Natural killer cell (primary cell): ENCODE measurements at regions not wholly inside any gene's neighbourhood (a gene's known extent, or its start where the extent isn't known, plus 50 kb on each side); places are given as distances from the start of the nearest gene placed in this dataset.

Source experiments
- ATAC-seq, 3 donors: fragments of 150-1000 bp in 2 of 3; fragments of 200-7000 bp in 1 of 3; cut with Tn5 transposase; 1 replicate in 1 of 3; 2 replicates in 2 of 3; pipeline ENCODE4 v1.10.0; 2021; ENCODE audit warnings: mild to moderate bottlenecking in 2 of 3, moderate library complexity in 2 of 3
- DNase-seq, 2 donors: peaks; one replicate each; pipeline versions ENCODE4 v3.0.0 to v3.0.0-alpha.2; 2013 to 2021; ENCODE audit warnings: mixed read lengths in 1 of 2
- H3K27ac ChIP-seq: one replicate; pipeline ENCODE4 v1.5.1; 2013; ENCODE audit warnings: mild to moderate bottlenecking, low read length
- H3K27me3 ChIP-seq: one replicate; pipeline ENCODE4 v1.6.1; 2013; ENCODE audit warnings: low read length; ENCODE audit not compliant: control insufficient read depth, insufficient read depth
- H3K36me3 ChIP-seq: one replicate; pipeline ENCODE4 v1.6.1; 2013; ENCODE audit warnings: low read length; ENCODE audit not compliant: control insufficient read depth, insufficient read depth
- H3K4me1 ChIP-seq: one replicate; pipeline ENCODE4 v1.6.1; 2013; ENCODE audit warnings: low read length; ENCODE audit not compliant: control insufficient read depth, insufficient read depth
- H3K4me3 ChIP-seq: one replicate; pipeline ENCODE4 v1.5.1; 2013; ENCODE audit warnings: low read length
- H3K9me3 ChIP-seq: one replicate; pipeline ENCODE4 v1.6.1; 2013; ENCODE audit warnings: low read length; ENCODE audit not compliant: control insufficient read depth, insufficient read depth
- H3K27ac Mint-ChIP-seq, 2 donors: one replicate each; pipeline ENCODE4 v1.8.0; 2022; ENCODE audit warnings: mild to moderate bottlenecking in 2 of 2, mixed read lengths in 2 of 2, moderate library complexity in 1 of 2
- H3K27me3 Mint-ChIP-seq, 2 donors: one replicate each; pipeline ENCODE4 v1.8.0; 2022; ENCODE audit warnings: low read depth in 2 of 2, mixed read lengths in 2 of 2
- H3K36me3 Mint-ChIP-seq: one replicate; pipeline ENCODE4 v1.8.0; 2022; ENCODE audit warnings: mixed read lengths
- H3K4me1 Mint-ChIP-seq, 2 donors: one replicate each; pipeline ENCODE4 v1.8.0; 2022; ENCODE audit warnings: mixed read lengths in 2 of 2
- H3K4me3 Mint-ChIP-seq: one replicate; pipeline ENCODE4 v1.8.0; 2022; ENCODE audit warnings: mild to moderate bottlenecking, moderate library complexity, mixed read lengths
- H3K9me3 Mint-ChIP-seq, 2 donors: one replicate each; pipeline ENCODE4 v1.8.0; 2022; ENCODE audit warnings: mixed read lengths in 2 of 2
- CTCF ChIP-seq: fragments of 200-600 bp; IDR thresholded peaks from one replicate; pipeline ENCODE4 v1.8.0; 2022; ENCODE audit warnings: antibody characterized with exemption
- WGBS: methylation state at CpG from one replicate; pipeline ENCODE4 v1.1.7; 2013; ENCODE audit warnings: missing lambda C conversion rate; ENCODE audit not compliant: insufficient coverage; 5-methylcytosine and 5-hydroxymethylcytosine counted together
- intact Hi-C: fragments of 100-400 bp; cut with micrococcal nuclease; formaldehyde crosslinking; loops from one replicate; pipeline ENCODE4 v1.14.2; 2022

- no peak overlapping the region for H3K4me3 ChIP-seq
- H3K36me3 Mint-ChIP-seq, result no peaks in the 10 kb centered on the region
- peaks cover 8 to 18% of the 10 kb centered on the region in 2 donors for H3K4me1 Mint-ChIP-seq
- H3K9me3 Mint-ChIP-seq, result no peaks in the 10 kb centered on the region
- no peak overlapping the region for H3K27ac Mint-ChIP-seq
- intact Hi-C loops, result no loop called here
- no peak overlapping the region for H3K4me3 Mint-ChIP-seq
- no peak for TF ChIP-seq CTCF
- no peaks in the 10 kb centered on the region for H3K36me3 ChIP-seq
- H3K9me3 ChIP-seq, result no peaks in the 10 kb centered on the region
- no peaks in the 10 kb centered on the region for H3K27me3 Mint-ChIP-seq
- WGBS, result 69% methylated on average over 4 of the region's 4 CpGs
- DNase-seq (no peak), ATAC-seq (peak in 1 of 3 donors; percentile 53)
- no peaks in the 10 kb centered on the region for H3K27me3 ChIP-seq
- peaks cover 3% of the 10 kb centered on the region for H3K4me1 ChIP-seq
- H3K27ac ChIP-seq, result no peak overlapping the region
These were observed 78.7 kb upstream of the RFC3 start for GRCh38 chr13:33739254-33739653.

- no peak for TF ChIP-seq CTCF
- Histone ChIP-seq H3K27me3 (no peaks in the 10 kb centered on the region), H3K9me3 (no peaks in the 10 kb centered on the region), H3K36me3 (no peaks in the 10 kb centered on the region), H3K4me1 (peaks cover 10% of the 10 kb centered on the region), H3K27ac (no peak overlapping the region), H3K4me3 (no peak overlapping the region)
- no peaks in the 10 kb centered on the region for H3K9me3 Mint-ChIP-seq
- no peak overlapping the region for H3K27ac Mint-ChIP-seq
- ATAC-seq (no peak), DNase-seq (no peak)
- intact Hi-C loops, result no loop called here
- peaks cover 16 to 27% of the 10 kb centered on the region in 2 donors for H3K4me1 Mint-ChIP-seq
- no peak overlapping the region for H3K4me3 Mint-ChIP-seq
- H3K36me3 Mint-ChIP-seq, result no peaks in the 10 kb centered on the region
- H3K27me3 Mint-ChIP-seq, result no peaks in the 10 kb centered on the region
- 100% methylated on average over 2 of the region's 2 CpGs for WGBS
These were observed 77.8 kb upstream of the RFC3 start for GRCh38 chr13:33740134-33740538.

GRCh38 chr13:33742321-33742720 lies 75.6 kb upstream of the RFC3 start:
- Histone ChIP-seq H3K36me3 (no peaks in the 10 kb centered on the region), H3K4me3 (no peak overlapping the region), H3K27me3 (no peaks in the 10 kb centered on the region), H3K4me1 (peaks cover 11% of the 10 kb centered on the region), H3K27ac (no peak overlapping the region), H3K9me3 (no peaks in the 10 kb centered on the region)
- 92% methylated on average over 4 of the region's 4 CpGs for WGBS
- DNase-seq, result no peak
- no peaks in the 10 kb centered on the region for H3K27me3 Mint-ChIP-seq
- H3K36me3 Mint-ChIP-seq, result no peaks in the 10 kb centered on the region
- H3K9me3 Mint-ChIP-seq, result no peaks in the 10 kb centered on the region
- peaks cover 17 to 28% of the 10 kb centered on the region in 2 donors for H3K4me1 Mint-ChIP-seq
- intact Hi-C loops, result no loop called here
- TF ChIP-seq CTCF, result no peak
- ATAC-seq, result no peak
- H3K4me3 Mint-ChIP-seq, result no peak overlapping the region
- no peak overlapping the region for H3K27ac Mint-ChIP-seq
